Upper lobe of left lung (tissue), 6 donors: ENCODE measurements at regions not wholly inside any gene's neighbourhood (a gene's known extent, or its start where the extent isn't known, plus 50 kb on each side); places are given as distances from the start of the nearest gene placed in this dataset.

Source experiments
- ATAC-seq, 2 donors: fragments of 200-7000 bp; cut with Tn5 transposase; one replicate each; pipeline ENCODE4 v1.9.1; 2022; ENCODE audit warnings: mild to moderate bottlenecking in 2 of 2, moderate library complexity in 2 of 2; ENCODE audit not compliant: low FRiP score in 2 of 2
- DNase-seq, 2 donors: peaks; one replicate each; pipeline ENCODE4 v3.0.0-alpha.2; 2019 to 2020
- H3K27ac ChIP-seq, 4 donors: fragments of 200-600 bp; sonication (generic); one replicate each; pipeline ENCODE4 v1.5.1; 2016 to 2019
- H3K27me3 ChIP-seq, 4 donors: fragments of 200-600 bp; sonication (generic); one replicate each; pipeline ENCODE4 v1.5.1; 2017 to 2019
- H3K36me3 ChIP-seq, 4 donors: fragments of 200-600 bp; sonication (generic); one replicate each; pipeline ENCODE4 v1.5.1; 2016 to 2019
- H3K4me1 ChIP-seq, 4 donors: fragments of 200-600 bp; sonication (generic); one replicate each; pipeline ENCODE4 v1.5.1; 2018 to 2019
- H3K4me3 ChIP-seq, 4 donors: fragments of 200-600 bp; sonication (generic); one replicate each; pipeline ENCODE4 v1.5.1; 2017 to 2019; ENCODE audit warnings: mild to moderate bottlenecking in 2 of 4, moderate library complexity in 1 of 4
- H3K9me3 ChIP-seq, 4 donors: fragments of 200-600 bp; sonication (generic); one replicate each; pipeline ENCODE4 v1.5.1; 2018 to 2019
- CTCF ChIP-seq, 6 experiments: fragments of 450-650 bp in 4 of 6; fragments of 200-600 bp in 2 of 6; sonication (generic) in 2 of 6; IDR thresholded peaks; one replicate each; pipeline ENCODE4 v1.5.1; 2016 to 2019; ENCODE audit warnings: antibody characterized with exemption in 6 of 6
- EP300 ChIP-seq, 4 donors: sonication (generic); formaldehyde crosslinking; IDR thresholded peaks; one replicate each; pipeline ENCODE4 v1.5.1; 2017; ENCODE audit warnings: antibody characterized with exemption in 4 of 4, control low read depth in 2 of 4
- POLR2A ChIP-seq, 4 donors: fragments of 450-650 bp; IDR thresholded peaks; one replicate each; pipeline ENCODE4 v1.5.1; 2016 to 2017; ENCODE audit warnings: antibody characterized with exemption in 4 of 4, mild to moderate bottlenecking in 2 of 4
- POLR2AphosphoS5 ChIP-seq, 2 donors: sonication (generic); formaldehyde crosslinking; IDR thresholded peaks; one replicate each; pipeline ENCODE4 v1.5.1; 2017; ENCODE audit warnings: antibody characterized with exemption in 2 of 2
- WGBS, 2 donors: methylation state at CpG; one replicate each; pipeline ENCODE4 v1.1.5; 2017 to 2018; 5-methylcytosine and 5-hydroxymethylcytosine counted together
- donor health status: DM: no; HTN: no; CAD: no; lungs with moderate emphysema.
- donor health status: DM: no; HTN: yes; CAD: no; lungs with severe emphysema.

- ATAC-seq, result no peak
- no peaks in the 10 kb centered on the region for H3K27me3 ChIP-seq
- H3K4me1 ChIP-seq, result no peaks in the 10 kb centered on the region
- H3K9me3 ChIP-seq, result no peaks in the 10 kb centered on the region
- DNase-seq, result no peak
- TF ChIP-seq CTCF (IDR thresholded peaks at IDR 0.05) (no peak), POLR2AphosphoS5 (IDR thresholded peaks at IDR 0.05) (no peak), EP300 (IDR thresholded peaks at IDR 0.05) (no peak), POLR2A (IDR thresholded peaks at IDR 0.05) (no peak)
- H3K27ac ChIP-seq, result no peak overlapping the region
- H3K36me3 ChIP-seq, result no peaks in the 10 kb centered on the region
- H3K4me3 ChIP-seq, result no peak overlapping the region
- WGBS, 2 donors, result 45 to 49% methylated on average over 3 of the region's 3 CpGs
Measured at GRCh38 chrX:14235004-14235403, 205.3 kb upstream of the GEMIN8 start.

DNA sequence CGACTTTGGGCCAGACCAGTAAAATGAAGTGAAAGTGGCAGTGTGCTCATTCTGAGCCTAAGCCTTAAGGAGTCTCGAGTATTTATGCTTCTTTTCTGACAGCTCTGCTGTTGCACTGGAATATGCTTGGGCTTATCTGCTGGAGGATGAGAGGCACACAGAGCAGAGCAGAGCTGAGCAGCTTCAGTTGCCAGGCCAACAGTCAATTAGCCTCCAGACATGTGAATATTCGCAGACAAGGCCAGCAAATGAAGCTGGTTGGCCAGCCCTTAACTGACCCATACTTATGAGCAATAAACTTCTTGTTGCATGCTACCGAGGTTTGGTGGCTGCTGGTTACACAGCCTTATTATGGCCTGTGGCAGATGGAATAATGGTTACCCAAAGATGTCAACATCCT lies 203.0 kb upstream of the GEMIN8 start:
- TF ChIP-seq POLR2AphosphoS5 (IDR thresholded peaks at IDR 0.05) (no peak), CTCF (IDR thresholded peaks at IDR 0.05) (no peak), POLR2A (IDR thresholded peaks at IDR 0.05) (no peak), EP300 (IDR thresholded peaks at IDR 0.05) (no peak)
- Histone ChIP-seq H3K36me3 (no peaks in the 10 kb centered on the region), H3K4me1 (no peaks in the 10 kb centered on the region), H3K4me3 (no peak overlapping the region), H3K9me3 (peaks cover 0 to 4% (median 0%) of the 10 kb centered on the region in 4 donors), H3K27me3 (no peaks in the 10 kb centered on the region), H3K27ac (no peak overlapping the region)
- ATAC-seq, result no peak
- WGBS, 2 donors, result 66 to 71% methylated on average over 2 to 4 of the region's 4 CpGs
- no peak for DNase-seq

- Histone ChIP-seq H3K27me3 (no peaks in the 10 kb centered on the region), H3K4me3 (no peak overlapping the region), H3K9me3 (peaks cover 0 to 4% (median 0%) of the 10 kb centered on the region in 4 donors), H3K36me3 (no peaks in the 10 kb centered on the region), H3K4me1 (no peaks in the 10 kb centered on the region), H3K27ac (no peak overlapping the region)
- WGBS, 2 donors, result 80 to 91% methylated on average over 2 of the region's 2 CpGs
- ATAC-seq (no peak), DNase-seq (no peak)
- TF ChIP-seq POLR2AphosphoS5 (IDR thresholded peaks at IDR 0.05) (no peak), POLR2A (IDR thresholded peaks at IDR 0.05) (no peak), CTCF (IDR thresholded peaks at IDR 0.05) (no peak), EP300 (IDR thresholded peaks at IDR 0.05) (no peak)
Measured at GRCh38 chrX:14228611-14229010, 198.9 kb upstream of the GEMIN8 start.

GRCh38 chrX:14220386-14220944 lies 190.8 kb upstream of the GEMIN8 start:
- no peak overlapping the region for H3K4me3 ChIP-seq
- no peaks in the 10 kb centered on the region for H3K36me3 ChIP-seq
- no peaks in the 10 kb centered on the region for H3K9me3 ChIP-seq
- H3K27me3 ChIP-seq, result no peaks in the 10 kb centered on the region
- H3K27ac ChIP-seq, result no peak overlapping the region
- DNase-seq (no peak), ATAC-seq (no peak)
- no peak for TF ChIP-seq POLR2AphosphoS5 (IDR thresholded peaks at IDR 0.05)
- no peak for TF ChIP-seq POLR2A (IDR thresholded peaks at IDR 0.05)
- TF ChIP-seq EP300 (IDR thresholded peaks at IDR 0.05), result no peak
- no peak for TF ChIP-seq CTCF (IDR thresholded peaks at IDR 0.05)
- WGBS, 2 donors, result 58 to 76% methylated on average over 4 of the region's 4 CpGs
- H3K4me1 ChIP-seq, result no peaks in the 10 kb centered on the region

GRCh38 chrX:14209034-14209433 lies 179.3 kb upstream of the GEMIN8 start:
- Histone ChIP-seq H3K4me3 (no peak overlapping the region), H3K4me1 (no peaks in the 10 kb centered on the region), H3K36me3 (no peaks in the 10 kb centered on the region), H3K27ac (no peak overlapping the region), H3K9me3 (peaks cover 0 to 8% (median 0%) of the 10 kb centered on the region in 4 donors), H3K27me3 (no peaks in the 10 kb centered on the region)
- WGBS, 2 donors, result 10 to 43% methylated on average over 3 of the region's 3 CpGs
- ATAC-seq (no peak), DNase-seq (no peak)
- no peak for TF ChIP-seq EP300 (IDR thresholded peaks at IDR 0.05)
- TF ChIP-seq CTCF (IDR thresholded peaks at IDR 0.05), result no peak
- no peak for TF ChIP-seq POLR2AphosphoS5 (IDR thresholded peaks at IDR 0.05)
- TF ChIP-seq POLR2A (IDR thresholded peaks at IDR 0.05), result no peak
